ENCODE measurements at regions not wholly inside any gene's neighbourhood (a gene's known extent, or its start where the extent isn't known, plus 50 kb on each side); places are given as distances from the start of the nearest gene placed in this dataset.
A peak's percentile ranks its signal among the peaks of the same experiment; 100 is the strongest.

DNA sequence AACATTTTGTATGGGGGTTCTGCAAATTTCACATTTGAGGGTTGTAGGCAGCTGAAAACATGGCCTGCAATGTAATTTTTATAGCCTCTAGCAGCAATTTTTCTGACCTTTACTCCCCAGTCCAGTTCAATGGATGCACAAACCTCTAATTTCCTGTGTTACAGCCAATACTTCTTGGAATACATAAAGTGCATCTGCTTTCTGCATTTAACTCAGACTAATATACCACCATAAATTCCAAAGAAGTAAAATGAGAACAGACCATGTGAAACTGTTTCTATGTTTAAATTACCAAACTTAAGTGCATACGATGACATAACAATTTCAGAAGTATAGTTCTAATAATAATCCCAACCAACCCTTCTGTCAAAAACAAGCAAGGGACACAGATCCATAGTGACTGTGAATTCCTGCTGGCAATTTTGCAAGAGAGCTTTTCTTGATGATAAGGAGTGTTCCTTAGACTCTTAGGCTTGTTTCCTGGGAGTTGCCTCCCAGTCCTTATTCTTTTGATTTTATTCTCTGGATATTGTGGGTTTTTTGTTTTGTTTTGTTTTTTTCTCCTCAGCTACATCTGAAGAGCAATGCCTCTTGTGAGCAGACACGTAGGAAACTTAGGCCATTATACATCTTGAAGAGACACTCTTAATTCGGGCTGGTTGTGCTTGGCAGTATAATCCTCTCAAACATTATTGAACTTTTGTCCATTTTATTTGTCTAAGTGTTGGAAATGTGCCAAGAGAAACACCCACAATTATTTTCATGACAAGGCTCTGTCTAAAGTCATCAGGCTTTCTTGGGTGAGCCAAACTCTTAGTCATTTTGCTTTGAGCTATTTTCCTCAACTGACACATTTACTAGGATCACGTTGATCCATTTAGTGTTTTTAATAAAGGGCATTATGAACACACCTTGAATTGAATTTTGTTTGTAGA is 51.3 kb upstream of the RERGL start:
- H3K27me3 Mint-ChIP-seq (ENCODE audit: insufficient read depth, unreplicated experiment) = no peaks in the 10 kb centered on the region
- peak overlapping the region; percentile 8 for H3K4me3 Mint-ChIP-seq (ENCODE audit: unreplicated experiment)
- peak overlapping the region; percentile 32 for H3K27ac Mint-ChIP-seq (ENCODE audit: low read depth, unreplicated experiment)
- ChIA-PET POLR2A (interaction anchor here (0.6 to 2.9 kb wide), 9 partner anchors 24 to 893 kb away, joined by 3 to 11 read pairs (median 3); no protein-coding TSS in a partner anchor), CTCF (interaction anchor here (0.7 to 4.0 kb wide), 8 partner anchors 10 to 179 kb away, joined by 3 to 44 read pairs (median 4); no protein-coding TSS in a partner anchor)
- H3K36me3 Mint-ChIP-seq (ENCODE audit: insufficient read depth, unreplicated experiment) = no peaks in the 10 kb centered on the region
- no peaks in the 10 kb centered on the region for H3K9me3 Mint-ChIP-seq (ENCODE audit: unreplicated experiment)
- TF ChIP-seq, protein P1, sequence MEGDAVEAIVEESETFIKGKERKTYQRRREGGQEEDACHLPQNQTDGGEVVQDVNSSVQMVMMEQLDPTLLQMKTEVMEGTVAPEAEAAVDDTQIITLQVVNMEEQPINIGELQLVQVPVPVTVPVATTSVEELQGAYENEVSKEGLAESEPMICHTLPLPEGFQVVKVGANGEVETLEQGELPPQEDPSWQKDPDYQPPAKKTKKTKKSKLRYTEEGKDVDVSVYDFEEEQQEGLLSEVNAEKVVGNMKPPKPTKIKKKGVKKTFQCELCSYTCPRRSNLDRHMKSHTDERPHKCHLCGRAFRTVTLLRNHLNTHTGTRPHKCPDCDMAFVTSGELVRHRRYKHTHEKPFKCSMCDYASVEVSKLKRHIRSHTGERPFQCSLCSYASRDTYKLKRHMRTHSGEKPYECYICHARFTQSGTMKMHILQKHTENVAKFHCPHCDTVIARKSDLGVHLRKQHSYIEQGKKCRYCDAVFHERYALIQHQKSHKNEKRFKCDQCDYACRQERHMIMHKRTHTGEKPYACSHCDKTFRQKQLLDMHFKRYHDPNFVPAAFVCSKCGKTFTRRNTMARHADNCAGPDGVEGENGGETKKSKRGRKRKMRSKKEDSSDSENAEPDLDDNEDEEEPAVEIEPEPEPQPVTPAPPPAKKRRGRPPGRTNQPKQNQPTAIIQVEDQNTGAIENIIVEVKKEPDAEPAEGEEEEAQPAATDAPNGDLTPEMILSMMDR (IDR thresholded peaks at IDR 0.05; ENCODE audit: unreplicated experiment) = no peak
- DNase-seq (ENCODE audit: unreplicated experiment) = peak; percentile 90
- peaks cover 20% of the 10 kb centered on the region for H3K4me1 Mint-ChIP-seq (ENCODE audit: insufficient read depth, unreplicated experiment)
- intact Hi-C loops (cut with micrococcal nuclease) = loop anchor here (10.0 kb wide), 1 partner anchor 1043 kb away; no protein-coding TSS in a partner anchor
- no TSS peak for BruUV-seq (replicated peaks)

- Mint-ChIP-seq H3K9me3 (ENCODE audit: unreplicated experiment) (no peaks in the 10 kb centered on the region), H3K27me3 (ENCODE audit: insufficient read depth, unreplicated experiment) (no peaks in the 10 kb centered on the region), H3K4me1 (ENCODE audit: insufficient read depth, unreplicated experiment) (peaks cover 17% of the 10 kb centered on the region), H3K36me3 (ENCODE audit: insufficient read depth, unreplicated experiment) (no peaks in the 10 kb centered on the region), H3K27ac (ENCODE audit: low read depth, unreplicated experiment) (no peak overlapping the region), H3K4me3 (ENCODE audit: unreplicated experiment) (no peak overlapping the region)
- no TSS peak for BruUV-seq (replicated peaks)
- ChIA-PET POLR2A (interaction anchor here (0.7 to 2.9 kb wide), 3 partner anchors 81 to 85 kb away, joined by 3 to 11 read pairs (median 8); no protein-coding TSS in a partner anchor), CTCF (interaction anchor here (0.7 to 4.0 kb wide), 12 partner anchors 11 to 290 kb away, joined by 3 to 44 read pairs (median 4); no protein-coding TSS in a partner anchor)
- intact Hi-C loops (cut with micrococcal nuclease) = loop anchor here (1.0 to 10.0 kb wide), 3 partner anchors 84 to 1045 kb away; no protein-coding TSS in a partner anchor
- DNase-seq (ENCODE audit: unreplicated experiment) = peak; percentile 45
- TF ChIP-seq, protein P1 (IDR thresholded peaks at IDR 0.05; ENCODE audit: unreplicated experiment) = peak; percentile 69
Observed at GRCh38 chr12:18139989-18140596, 50.1 kb upstream of the RERGL start.

All from MCF 10A (cell line).